ENCODE measurements at regions not wholly inside any gene's neighbourhood (a gene's known extent, or its start where the extent isn't known, plus 50 kb on each side); places are given as distances from the start of the nearest gene placed in this dataset.
"Not testable (repeated sequence)": the region's sequence is repeated elsewhere in the genome, so short reads cannot be mapped to it uniquely, and the experiment has no call there.

DNA sequence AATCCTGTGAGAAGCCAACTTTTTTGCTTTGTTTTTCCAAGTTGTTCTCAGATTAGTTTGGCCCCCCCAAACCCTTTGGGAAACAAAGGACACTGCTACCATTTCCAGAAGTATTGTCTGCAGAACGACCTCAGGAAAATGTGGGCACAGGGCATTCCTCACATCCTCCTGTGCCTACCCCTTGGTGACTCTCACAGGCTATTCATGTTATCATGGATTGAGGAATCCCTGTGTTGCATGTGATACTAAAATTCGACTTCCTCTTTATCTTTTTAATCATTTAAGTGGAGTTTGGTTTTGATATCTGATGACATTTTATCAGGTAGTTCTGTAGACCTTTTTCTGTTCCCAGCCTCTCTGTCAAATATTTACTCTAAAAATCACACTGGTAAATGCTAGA, 184.5 kb downstream of the FASLG start:
- Mint-ChIP-seq H3K27ac (no peak overlapping the region), H3K27me3 (peaks cover 41% of the 10 kb centered on the region), H3K4me3 (no peak overlapping the region), H3K36me3 (ENCODE audit: low read depth) (peaks cover 1% of the 10 kb centered on the region), H3K9me3 (peaks cover 6% of the 10 kb centered on the region), H3K4me1 (peaks cover 30% of the 10 kb centered on the region)
- intact Hi-C loops (cut with micrococcal nuclease), result no loop called here
- peak; percentile 35 for DNase-seq

DNA sequence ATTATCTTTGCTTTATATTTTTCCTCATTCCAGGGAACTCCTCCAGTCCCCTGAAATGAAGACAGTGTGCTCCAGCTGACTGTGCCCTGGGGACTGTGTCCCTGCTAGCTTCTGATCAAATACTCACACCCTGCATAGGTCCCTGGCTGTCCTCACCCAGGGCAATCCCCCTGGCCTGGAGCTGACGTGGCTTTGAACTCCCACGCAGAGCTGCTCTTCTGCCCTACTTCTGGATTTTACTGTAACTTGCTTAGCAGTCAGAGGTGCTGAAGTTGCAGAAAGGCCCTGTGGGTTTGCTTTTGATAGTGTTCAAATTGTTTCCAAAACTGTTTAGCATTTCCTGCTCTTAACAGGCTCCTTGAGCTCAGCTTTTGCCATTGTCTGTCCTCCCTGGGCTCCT, 186.5 kb downstream of the FASLG start:
- H3K36me3 Mint-ChIP-seq (ENCODE audit: low read depth), result peaks cover 1% of the 10 kb centered on the region
- H3K27me3 Mint-ChIP-seq, result peaks cover 41% of the 10 kb centered on the region
- intact Hi-C loops (cut with micrococcal nuclease), result loop anchor here (1.0 kb wide), 1 partner anchor 22 kb away; no protein-coding TSS in a partner anchor
- peak; percentile 84 for DNase-seq
- H3K9me3 Mint-ChIP-seq, result peaks cover 6% of the 10 kb centered on the region
- H3K27ac Mint-ChIP-seq, result peak overlapping the region; percentile 38
- H3K4me1 Mint-ChIP-seq, result peaks cover 24% of the 10 kb centered on the region
- H3K4me3 Mint-ChIP-seq, result peak overlapping the region; percentile 11

DNA sequence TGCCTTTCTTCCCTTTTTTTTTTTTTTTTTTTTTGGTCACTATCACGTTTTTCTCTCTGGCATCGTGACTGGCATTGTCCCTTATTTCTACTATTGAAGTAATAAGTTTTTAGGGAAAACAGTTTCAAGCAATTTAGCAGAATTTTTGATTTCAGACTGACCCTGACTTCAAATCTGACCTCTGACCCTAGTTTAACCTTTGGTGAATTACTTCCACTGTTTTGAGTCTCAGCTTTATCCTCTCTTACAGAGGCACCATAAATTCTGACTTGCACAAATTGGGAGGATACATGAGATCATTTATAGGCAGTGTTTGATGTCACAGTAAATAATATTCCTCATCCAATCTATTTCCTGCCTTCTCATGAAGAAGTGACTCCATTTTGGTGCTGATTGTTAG, 187.0 kb downstream of the FASLG start:
- Mint-ChIP-seq H3K36me3 (ENCODE audit: low read depth) (peaks cover 1% of the 10 kb centered on the region), H3K27me3 (peaks cover 42% of the 10 kb centered on the region), H3K9me3 (peaks cover 6% of the 10 kb centered on the region), H3K27ac (peak overlapping the region; percentile 38), H3K4me1 (peaks cover 24% of the 10 kb centered on the region), H3K4me3 (peak overlapping the region; percentile 11)
- DNase-seq, result peak; percentile 3
- intact Hi-C loops (cut with micrococcal nuclease), result loop anchor here (1.0 kb wide), 1 partner anchor 21 kb away; no protein-coding TSS in a partner anchor

GRCh38 chr1:172847814-172848213, 188.9 kb downstream of the FASLG start:
- H3K27ac Mint-ChIP-seq; H3K4me3 Mint-ChIP-seq; intact Hi-C loops (cut with micrococcal nuclease); H3K36me3 Mint-ChIP-seq (ENCODE audit: low read depth): not testable (repeated sequence)
- H3K27me3 Mint-ChIP-seq, result peaks cover 41% of the 10 kb centered on the region
- DNase-seq, result peak; percentile 17
- peaks cover 20% of the 10 kb centered on the region for H3K4me1 Mint-ChIP-seq
- peaks cover 11% of the 10 kb centered on the region for H3K9me3 Mint-ChIP-seq

DNA sequence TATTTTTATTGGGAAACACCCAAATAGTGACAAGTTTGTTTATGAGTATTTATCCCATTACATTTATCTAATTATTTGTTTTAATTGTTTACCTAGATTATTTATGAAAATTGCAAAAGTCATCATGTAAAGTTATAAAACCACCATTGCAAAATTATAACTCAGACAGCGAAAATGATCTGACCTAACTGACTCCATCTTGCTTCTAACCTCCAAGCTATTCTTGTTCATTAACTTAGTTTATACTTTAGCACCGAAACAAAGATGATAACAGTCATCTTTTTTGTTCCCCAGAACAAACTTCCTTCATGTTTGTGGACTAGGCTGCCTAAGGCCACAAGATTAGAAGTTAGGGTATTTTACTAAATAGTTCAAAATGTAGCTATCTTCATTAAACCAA, 190.8 kb downstream of the FASLG start:
- no peak for DNase-seq

DNA sequence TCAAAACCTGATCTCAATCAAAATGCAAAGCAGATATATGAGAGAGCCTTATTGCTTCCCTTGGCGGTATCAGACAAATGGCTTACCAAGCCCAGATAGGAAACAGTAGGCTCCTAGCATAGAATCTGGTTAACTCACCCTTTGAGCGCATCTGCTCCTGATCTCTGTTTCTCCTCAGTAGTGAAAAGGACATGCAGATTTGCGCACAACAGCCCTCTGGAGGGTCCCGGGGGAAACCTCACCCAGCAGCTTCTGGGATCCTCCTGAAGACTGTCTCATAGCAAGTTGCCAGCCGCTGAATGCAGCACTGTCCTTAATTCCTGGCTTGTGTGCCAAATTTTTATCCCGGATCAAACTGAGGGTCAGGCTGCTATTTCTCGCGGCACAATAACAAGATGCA, 192.2 kb downstream of the FASLG start:
- no peak overlapping the region for H3K4me3 Mint-ChIP-seq
- peaks cover 56% of the 10 kb centered on the region for H3K27me3 Mint-ChIP-seq
- DNase-seq, result no peak
- peaks cover 22% of the 10 kb centered on the region for H3K9me3 Mint-ChIP-seq
- H3K27ac Mint-ChIP-seq, result no peak overlapping the region
- H3K4me1 Mint-ChIP-seq, result peaks cover 2% of the 10 kb centered on the region
- intact Hi-C loops (cut with micrococcal nuclease), result no loop called here
- H3K36me3 Mint-ChIP-seq (ENCODE audit: low read depth), result peaks cover 1% of the 10 kb centered on the region

More for the DNA sequence above, 190.8 kb downstream of the FASLG start:
- peaks cover 13% of the 10 kb centered on the region for H3K4me1 Mint-ChIP-seq
- peaks cover 17% of the 10 kb centered on the region for H3K9me3 Mint-ChIP-seq
- no peak overlapping the region for H3K27ac Mint-ChIP-seq
- H3K4me3 Mint-ChIP-seq, result no peak overlapping the region
- H3K27me3 Mint-ChIP-seq, result peaks cover 51% of the 10 kb centered on the region
- intact Hi-C loops (cut with micrococcal nuclease), result no loop called here
- peaks cover 1% of the 10 kb centered on the region for H3K36me3 Mint-ChIP-seq (ENCODE audit: low read depth)

GRCh38 chr1:172851856-172852255, 193.0 kb downstream of the FASLG start:
- Mint-ChIP-seq H3K27me3 (peaks cover 57% of the 10 kb centered on the region), H3K4me1 (no peaks in the 10 kb centered on the region), H3K4me3 (no peak overlapping the region), H3K9me3 (peaks cover 19% of the 10 kb centered on the region), H3K27ac (no peak overlapping the region), H3K36me3 (ENCODE audit: low read depth) (peaks cover 1% of the 10 kb centered on the region)
- DNase-seq, result peak; percentile 12
- intact Hi-C loops (cut with micrococcal nuclease), result no loop called here

DNA sequence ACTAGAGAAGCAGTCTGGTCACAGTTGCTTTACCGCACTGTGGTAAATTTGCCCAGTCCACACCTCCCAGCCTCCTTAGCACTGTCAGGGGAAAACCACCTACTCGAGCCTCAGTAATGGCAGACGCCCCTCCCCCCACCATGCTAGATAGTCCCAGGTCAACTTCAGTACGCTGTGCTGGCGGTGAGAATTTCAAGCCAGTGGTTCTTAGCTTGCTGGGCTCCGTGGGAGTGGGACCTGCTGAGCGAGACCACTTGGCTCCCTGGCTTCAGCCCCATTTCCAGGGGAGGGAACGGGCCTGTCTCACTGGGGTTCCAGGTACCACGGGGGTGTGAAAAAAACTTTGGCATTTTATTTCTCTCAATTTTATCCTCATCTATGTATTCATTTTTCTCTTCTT, 194.8 kb downstream of the TNFSF18 start:
- H3K4me1 Mint-ChIP-seq; DNase-seq; H3K27ac Mint-ChIP-seq; intact Hi-C loops (cut with micrococcal nuclease); H3K36me3 Mint-ChIP-seq (ENCODE audit: low read depth); H3K4me3 Mint-ChIP-seq: not testable (repeated sequence)
- Mint-ChIP-seq H3K9me3 (peaks cover 18% of the 10 kb centered on the region), H3K27me3 (peaks cover 54% of the 10 kb centered on the region)

DNA sequence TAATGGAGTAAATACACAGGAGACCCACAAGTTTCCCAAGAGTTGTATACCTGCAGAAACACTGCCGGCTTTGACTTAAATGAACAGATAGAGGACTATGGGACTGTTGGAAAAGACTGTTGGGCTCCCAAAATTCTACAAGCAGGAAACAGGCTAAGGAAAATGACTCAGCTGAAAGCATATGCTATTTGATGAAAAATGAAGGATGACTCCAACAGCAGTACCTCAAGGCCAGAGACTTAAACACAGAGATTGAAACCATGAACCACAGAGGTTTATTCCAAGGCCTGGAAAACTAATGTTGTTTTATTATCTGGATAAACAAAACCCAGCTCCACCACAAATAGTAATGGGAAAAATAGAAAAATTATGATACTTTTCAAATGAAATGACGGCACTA, 187.7 kb downstream of the TNFSF18 start:
- Mint-ChIP-seq H3K4me1 (peaks cover 3% of the 10 kb centered on the region), H3K27ac (no peak overlapping the region), H3K4me3 (no peak overlapping the region), H3K36me3 (ENCODE audit: low read depth) (no peaks in the 10 kb centered on the region), H3K27me3 (peaks cover 30% of the 10 kb centered on the region), H3K9me3 (no peaks in the 10 kb centered on the region)
- DNase-seq, result no peak
- intact Hi-C loops (cut with micrococcal nuclease), result no loop called here

DNA sequence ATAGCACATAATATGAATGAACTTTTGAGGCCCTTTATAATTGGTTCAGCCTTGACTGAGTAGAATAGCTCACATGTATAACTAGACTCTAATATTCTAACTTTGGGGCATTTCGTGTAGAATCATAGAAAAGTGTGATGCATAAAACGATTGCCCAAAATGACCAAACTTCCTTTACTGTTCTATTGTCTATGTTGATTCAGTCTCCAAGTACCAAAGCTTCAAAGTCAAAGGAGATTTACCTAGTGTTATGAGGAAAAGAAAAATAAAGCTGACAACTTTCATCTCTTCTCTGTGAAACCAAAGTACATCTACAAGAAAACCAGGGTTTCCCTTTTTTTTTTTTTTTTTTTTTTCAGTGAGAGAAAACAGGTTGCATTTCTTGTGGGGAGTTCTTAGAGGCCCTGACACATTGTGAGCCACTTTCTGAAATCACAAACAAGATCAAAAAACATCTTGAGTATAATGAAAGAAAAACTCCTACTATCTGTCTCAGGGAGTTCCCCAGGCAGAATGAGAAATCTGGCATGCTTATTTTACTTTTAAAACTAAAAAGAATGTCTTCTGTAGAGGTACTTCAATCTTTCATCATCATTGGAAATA, 183.4 kb downstream of the TNFSF18 start:
- H3K27ac Mint-ChIP-seq, result no peak overlapping the region
- no peak overlapping the region for H3K4me3 Mint-ChIP-seq

GRCh38 chr1:172870901-172871606, 179.7 kb downstream of the TNFSF18 start:
- H3K36me3 Mint-ChIP-seq (ENCODE audit: low read depth), result no peaks in the 10 kb centered on the region
- H3K4me3 Mint-ChIP-seq, result no peak overlapping the region
- no peak overlapping the region for H3K27ac Mint-ChIP-seq
- H3K4me1 Mint-ChIP-seq, result peaks cover 33% of the 10 kb centered on the region
- H3K27me3 Mint-ChIP-seq, result peaks cover 39% of the 10 kb centered on the region
- DNase-seq, result peak; percentile 67
- intact Hi-C loops (cut with micrococcal nuclease), result loop anchor here (5.0 kb wide), 1 partner anchor 234 kb away; no protein-coding TSS in a partner anchor
- no peaks in the 10 kb centered on the region for H3K9me3 Mint-ChIP-seq

More for the DNA sequence above, 183.4 kb downstream of the TNFSF18 start:
- intact Hi-C loops (cut with micrococcal nuclease), result loop anchor here (1.0 to 2.0 kb wide), 5 partner anchors 15 to 100 kb away; no protein-coding TSS in a partner anchor
- Mint-ChIP-seq H3K9me3 (no peaks in the 10 kb centered on the region), H3K27me3 (peaks cover 27% of the 10 kb centered on the region), H3K4me1 (peaks cover 17% of the 10 kb centered on the region), H3K36me3 (ENCODE audit: low read depth) (no peaks in the 10 kb centered on the region)
- DNase-seq, result no peak

DNA sequence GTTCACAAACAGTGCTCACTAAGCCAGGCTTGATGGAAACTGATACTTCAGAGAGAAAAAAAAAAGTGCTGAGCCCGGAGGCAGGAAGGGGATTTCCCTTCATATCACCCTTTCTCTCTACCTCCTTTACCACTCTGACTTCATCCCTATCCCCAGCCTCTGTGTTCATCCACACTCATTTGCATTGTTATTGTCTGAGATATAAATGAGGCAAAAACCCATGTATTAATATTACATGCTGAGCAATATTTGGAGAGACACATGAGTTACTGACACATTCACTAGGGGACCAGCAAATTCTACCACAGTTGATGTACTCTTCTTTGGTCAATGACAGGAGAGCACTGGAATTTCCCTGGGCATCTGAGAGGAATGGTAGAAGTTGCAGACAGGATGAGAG, 175.8 kb downstream of the TNFSF18 start:
- Mint-ChIP-seq H3K27me3 (peaks cover 56% of the 10 kb centered on the region), H3K36me3 (ENCODE audit: low read depth) (no peaks in the 10 kb centered on the region), H3K4me3 (no peak overlapping the region), H3K4me1 (peaks cover 30% of the 10 kb centered on the region), H3K27ac (no peak overlapping the region), H3K9me3 (peaks cover 7% of the 10 kb centered on the region)
- intact Hi-C loops (cut with micrococcal nuclease), result loop anchor here (1.0 to 5.0 kb wide), 3 partner anchors 20 to 238 kb away; no protein-coding TSS in a partner anchor
- peak; percentile 66 for DNase-seq

DNA sequence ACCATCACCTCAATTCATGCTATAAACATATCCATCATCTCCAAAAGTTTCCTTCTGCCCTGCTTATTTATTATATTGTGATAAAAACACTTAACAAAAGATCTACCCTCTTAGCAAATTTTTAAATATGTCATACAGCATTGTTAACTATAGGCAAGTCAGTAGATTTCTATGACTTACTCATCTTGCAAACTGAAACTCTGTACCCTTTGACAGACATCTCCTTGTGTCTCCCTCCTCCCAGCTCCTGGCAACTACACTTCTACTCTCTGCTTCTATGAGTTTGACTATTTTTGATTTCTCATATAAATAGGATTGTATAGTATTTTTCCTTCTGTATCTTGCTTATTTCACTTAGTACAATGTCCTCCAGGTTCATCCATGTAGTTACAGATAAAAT, 174.8 kb downstream of the TNFSF18 start:
- no peaks in the 10 kb centered on the region for H3K36me3 Mint-ChIP-seq (ENCODE audit: low read depth)
- peaks cover 59% of the 10 kb centered on the region for H3K27me3 Mint-ChIP-seq
- no peak for DNase-seq
- intact Hi-C loops (cut with micrococcal nuclease), result loop anchor here (1.0 to 2.0 kb wide), 2 partner anchors 19 to 57 kb away; no protein-coding TSS in a partner anchor
- no peak overlapping the region for H3K27ac Mint-ChIP-seq
- H3K9me3 Mint-ChIP-seq, result peaks cover 7% of the 10 kb centered on the region
- H3K4me3 Mint-ChIP-seq, result no peak overlapping the region
- peaks cover 25% of the 10 kb centered on the region for H3K4me1 Mint-ChIP-seq

- intact Hi-C loops (cut with micrococcal nuclease), result loop anchor here (2.0 kb wide), 2 partner anchors 16 to 138 kb away; no protein-coding TSS in a partner anchor
Measured at GRCh38 chr1:172882385-172882784, 168.4 kb downstream of the TNFSF18 start.

More at GRCh38 chr1:172882385-172882784, 168.4 kb downstream of the TNFSF18 start:
- H3K4me3 Mint-ChIP-seq, result no peak overlapping the region
- peaks cover 15% of the 10 kb centered on the region for H3K4me1 Mint-ChIP-seq
- peaks cover 67% of the 10 kb centered on the region for H3K27me3 Mint-ChIP-seq
- no peak for DNase-seq
- no peak overlapping the region for H3K27ac Mint-ChIP-seq
- H3K9me3 Mint-ChIP-seq, result peaks cover 7% of the 10 kb centered on the region
- H3K36me3 Mint-ChIP-seq (ENCODE audit: low read depth), result no peaks in the 10 kb centered on the region
